Activated naive CD8-positive, alpha-beta T cell treated with anti-CD3 and anti-CD28 coated beads, Interleukin-2, amount 10 ng/mL, durations not matched to agents 7 days and 5 days (primary cell): ENCODE measurements at regions not wholly inside any gene's neighbourhood (a gene's known extent, or its start where the extent isn't known, plus 50 kb on each side); places are given as distances from the start of the nearest gene placed in this dataset.

ENCODE experiments used
- ATAC-seq: fragments of 150-1000 bp; cut with Tn5 transposase; one replicate; pipeline ENCODE4 v1.10.0; 2021; ENCODE audit warnings: low read depth, moderate library complexity
- POLR2A ChIA-PET: fragments of 350-600 bp; sonication (Branson Sonifier 250); formaldehyde crosslinking; loops from one replicate; lab custom pipeline; 2021; ENCODE audit warnings: antibody characterized with exemption; lab: Charles Lee
- DNase-seq: peaks from one replicate; pipeline ENCODE4 v3.0.0; 2021
- H3K27ac Mint-ChIP-seq: one replicate; pipeline ENCODE4 v1.8.0; 2022; ENCODE audit warnings: mild to moderate bottlenecking, mixed read lengths
- H3K27me3 Mint-ChIP-seq: one replicate; pipeline ENCODE4 v1.8.0; 2022; ENCODE audit warnings: mild to moderate bottlenecking, moderate library complexity, mixed read lengths
- H3K36me3 Mint-ChIP-seq: one replicate; pipeline ENCODE4 v1.8.0; 2021; ENCODE audit warnings: mild to moderate bottlenecking, mixed read lengths
- H3K4me1 Mint-ChIP-seq: one replicate; pipeline ENCODE4 v1.8.0; 2021; ENCODE audit warnings: mixed read lengths
- H3K4me3 Mint-ChIP-seq: one replicate; pipeline ENCODE4 v1.8.0; 2022; ENCODE audit warnings: mild to moderate bottlenecking, moderate library complexity, mixed read lengths
- H3K9me3 Mint-ChIP-seq: one replicate; pipeline ENCODE4 v1.8.0; 2021; ENCODE audit warnings: mixed read lengths

- ATAC-seq: no peak
- POLR2A ChIA-PET: no interaction called here
- H3K4me1 Mint-ChIP-seq: no peaks in the 10 kb centered on the region
Measured at GRCh38 chr4:11790230-11790629, 361.5 kb upstream of the HS3ST1 start.

GRCh38 chr4:11783588-11783987 is 354.9 kb upstream of the HS3ST1 start:
- H3K27ac Mint-ChIP-seq: no peak overlapping the region
- no peaks in the 10 kb centered on the region for H3K36me3 Mint-ChIP-seq
- H3K4me1 Mint-ChIP-seq: no peaks in the 10 kb centered on the region
- no peak for ATAC-seq
- no peak overlapping the region for H3K4me3 Mint-ChIP-seq
- no peak for DNase-seq
- POLR2A ChIA-PET: no interaction called here
- no peaks in the 10 kb centered on the region for H3K9me3 Mint-ChIP-seq
- no peaks in the 10 kb centered on the region for H3K27me3 Mint-ChIP-seq

More at GRCh38 chr4:11790230-11790629, 361.5 kb upstream of the HS3ST1 start:
- no peak for DNase-seq
- no peak overlapping the region for H3K27ac Mint-ChIP-seq
- no peaks in the 10 kb centered on the region for H3K27me3 Mint-ChIP-seq
- no peak overlapping the region for H3K4me3 Mint-ChIP-seq
- H3K9me3 Mint-ChIP-seq: no peaks in the 10 kb centered on the region
- no peaks in the 10 kb centered on the region for H3K36me3 Mint-ChIP-seq

- Mint-ChIP-seq H3K36me3 (no peaks in the 10 kb centered on the region), H3K27me3 (no peaks in the 10 kb centered on the region), H3K4me1 (no peaks in the 10 kb centered on the region), H3K4me3 (no peak overlapping the region), H3K27ac (no peak overlapping the region), H3K9me3 (no peaks in the 10 kb centered on the region)
- POLR2A ChIA-PET: no interaction called here
- no peak for ATAC-seq
- no peak for DNase-seq
Measured at GRCh38 chr4:11782859-11783258, 354.2 kb upstream of the HS3ST1 start.

GRCh38 chr4:11777447-11777846 is 348.8 kb upstream of the HS3ST1 start:
- H3K4me3 Mint-ChIP-seq: no peak overlapping the region
- H3K36me3 Mint-ChIP-seq: no peaks in the 10 kb centered on the region
- no peaks in the 10 kb centered on the region for H3K4me1 Mint-ChIP-seq
- H3K27me3 Mint-ChIP-seq: no peaks in the 10 kb centered on the region
- POLR2A ChIA-PET: no interaction called here
- ATAC-seq (no peak), DNase-seq (no peak)
- no peaks in the 10 kb centered on the region for H3K9me3 Mint-ChIP-seq
- H3K27ac Mint-ChIP-seq: no peak overlapping the region

- H3K27ac Mint-ChIP-seq: no peak overlapping the region
- H3K4me1 Mint-ChIP-seq: no peaks in the 10 kb centered on the region
- H3K9me3 Mint-ChIP-seq: no peaks in the 10 kb centered on the region
- no peak for DNase-seq
- no peak overlapping the region for H3K4me3 Mint-ChIP-seq
- ATAC-seq: no peak
- H3K27me3 Mint-ChIP-seq: no peaks in the 10 kb centered on the region
- POLR2A ChIA-PET: no interaction called here
- H3K36me3 Mint-ChIP-seq: no peaks in the 10 kb centered on the region
Measured at GRCh38 chr4:11774346-11774745, 345.7 kb upstream of the HS3ST1 start.

- no peaks in the 10 kb centered on the region for H3K27me3 Mint-ChIP-seq
- POLR2A ChIA-PET: no interaction called here
- H3K9me3 Mint-ChIP-seq: no peaks in the 10 kb centered on the region
- no peak overlapping the region for H3K4me3 Mint-ChIP-seq
- ATAC-seq (no peak), DNase-seq (no peak)
- H3K36me3 Mint-ChIP-seq: no peaks in the 10 kb centered on the region
- no peak overlapping the region for H3K27ac Mint-ChIP-seq
- H3K4me1 Mint-ChIP-seq: no peaks in the 10 kb centered on the region
Measured at GRCh38 chr4:11773798-11774197, 345.1 kb upstream of the HS3ST1 start.

GRCh38 chr4:11769434-11769833 is 340.7 kb upstream of the HS3ST1 start:
- Mint-ChIP-seq H3K36me3 (no peaks in the 10 kb centered on the region), H3K4me3 (no peak overlapping the region), H3K27me3 (peaks cover under 1% of the 10 kb centered on the region), H3K9me3 (no peaks in the 10 kb centered on the region), H3K4me1 (no peaks in the 10 kb centered on the region), H3K27ac (no peak overlapping the region)
- POLR2A ChIA-PET: no interaction called here
- DNase-seq (no peak), ATAC-seq (no peak)

- POLR2A ChIA-PET: no interaction called here
- DNase-seq (no peak), ATAC-seq (no peak)
- no peaks in the 10 kb centered on the region for H3K36me3 Mint-ChIP-seq
- H3K27me3 Mint-ChIP-seq: peaks cover 2% of the 10 kb centered on the region
- no peaks in the 10 kb centered on the region for H3K4me1 Mint-ChIP-seq
- H3K4me3 Mint-ChIP-seq: no peak overlapping the region
- H3K9me3 Mint-ChIP-seq: no peaks in the 10 kb centered on the region
- no peak overlapping the region for H3K27ac Mint-ChIP-seq
Measured at GRCh38 chr4:11768251-11768972, 339.7 kb upstream of the HS3ST1 start.

- Mint-ChIP-seq H3K4me1 (no peaks in the 10 kb centered on the region), H3K36me3 (no peaks in the 10 kb centered on the region), H3K9me3 (no peaks in the 10 kb centered on the region), H3K27me3 (peaks cover 2% of the 10 kb centered on the region), H3K4me3 (no peak overlapping the region), H3K27ac (no peak overlapping the region)
- ATAC-seq (no peak), DNase-seq (no peak)
- POLR2A ChIA-PET: no interaction called here
Measured at GRCh38 chr4:11765849-11766453, 337.3 kb upstream of the HS3ST1 start.

GRCh38 chr4:11748164-11748872 is 319.6 kb upstream of the HS3ST1 start:
- Mint-ChIP-seq H3K27me3 (peaks cover 2% of the 10 kb centered on the region), H3K27ac (no peak overlapping the region), H3K4me1 (no peaks in the 10 kb centered on the region), H3K9me3 (no peaks in the 10 kb centered on the region), H3K36me3 (no peaks in the 10 kb centered on the region), H3K4me3 (no peak overlapping the region)
- ATAC-seq (no peak), DNase-seq (no peak)
- POLR2A ChIA-PET: no interaction called here

GRCh38 chr4:11746734-11747133 is 318.0 kb upstream of the HS3ST1 start:
- no peaks in the 10 kb centered on the region for H3K4me1 Mint-ChIP-seq
- H3K4me3 Mint-ChIP-seq: no peak overlapping the region
- no peak for DNase-seq
- no peaks in the 10 kb centered on the region for H3K36me3 Mint-ChIP-seq
- H3K9me3 Mint-ChIP-seq: no peaks in the 10 kb centered on the region
- ATAC-seq: no peak
- H3K27ac Mint-ChIP-seq: no peak overlapping the region
- H3K27me3 Mint-ChIP-seq: peaks cover 2% of the 10 kb centered on the region
- POLR2A ChIA-PET: no interaction called here

- ATAC-seq (no peak), DNase-seq (no peak)
- H3K9me3 Mint-ChIP-seq: no peaks in the 10 kb centered on the region
- no peaks in the 10 kb centered on the region for H3K4me1 Mint-ChIP-seq
- no peaks in the 10 kb centered on the region for H3K36me3 Mint-ChIP-seq
- H3K27ac Mint-ChIP-seq: no peak overlapping the region
- no peak overlapping the region for H3K4me3 Mint-ChIP-seq
- H3K27me3 Mint-ChIP-seq: peaks cover 2% of the 10 kb centered on the region
- POLR2A ChIA-PET: no interaction called here
Measured at GRCh38 chr4:11743976-11744375, 315.3 kb upstream of the HS3ST1 start.

GRCh38 chr4:11743236-11743635 is 314.5 kb upstream of the HS3ST1 start:
- Mint-ChIP-seq H3K36me3 (no peaks in the 10 kb centered on the region), H3K9me3 (no peaks in the 10 kb centered on the region), H3K4me3 (no peak overlapping the region), H3K4me1 (no peaks in the 10 kb centered on the region), H3K27me3 (peaks cover 2% of the 10 kb centered on the region), H3K27ac (no peak overlapping the region)
- ATAC-seq (no peak), DNase-seq (no peak)
- POLR2A ChIA-PET: no interaction called here

- DNase-seq (no peak), ATAC-seq (no peak)
- POLR2A ChIA-PET: no interaction called here
- no peaks in the 10 kb centered on the region for H3K4me1 Mint-ChIP-seq
- H3K4me3 Mint-ChIP-seq: no peak overlapping the region
- peaks cover under 1% of the 10 kb centered on the region for H3K27me3 Mint-ChIP-seq
- H3K9me3 Mint-ChIP-seq: peaks cover 1% of the 10 kb centered on the region
- H3K27ac Mint-ChIP-seq: no peak overlapping the region
- no peaks in the 10 kb centered on the region for H3K36me3 Mint-ChIP-seq
Measured at GRCh38 chr4:11741190-11741652, 312.5 kb upstream of the HS3ST1 start.
